ENCODE measurements at regions not wholly inside any gene's neighbourhood (a gene's known extent, or its start where the extent isn't known, plus 50 kb on each side); places are given as distances from the start of the nearest gene placed in this dataset.
"Not testable (repeated sequence)": the region's sequence is repeated elsewhere in the genome, so short reads cannot be mapped to it uniquely, and the experiment has no call there.

DNA sequence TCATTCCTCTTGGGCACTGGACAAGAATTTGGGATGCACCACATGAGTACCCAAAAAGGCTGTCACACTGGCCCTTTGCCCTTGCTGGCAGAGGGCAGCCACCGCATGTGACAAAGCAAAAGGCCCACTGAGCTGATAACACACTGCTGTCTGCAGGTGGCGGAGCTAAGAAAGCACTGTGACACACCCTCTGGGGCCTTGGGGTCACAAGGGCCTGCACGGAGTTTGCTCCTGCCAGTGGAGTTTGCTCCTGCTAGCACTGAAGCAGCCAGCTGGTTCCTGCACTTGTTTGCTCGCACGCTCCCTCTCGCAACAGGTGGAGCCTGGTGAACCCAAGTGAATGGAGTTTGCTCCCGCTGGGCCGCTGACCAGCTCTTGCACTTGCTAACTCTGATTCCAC, 132.6 kb downstream of the LCA5 start:
- H3K9me3 Mint-ChIP-seq, result peaks cover 1 to 4% of the 10 kb centered on the region in 2 donors
- no peak overlapping the region for H3K4me3 Mint-ChIP-seq
- no peaks in the 10 kb centered on the region for H3K4me1 Mint-ChIP-seq
- DNase-seq (no peak), ATAC-seq (replicated peaks) (no peak)
- H3K36me3 Mint-ChIP-seq, result peaks cover 0 to 2% of the 10 kb centered on the region in 2 donors
- H3K27ac Mint-ChIP-seq, result no peak overlapping the region
- peaks cover 0 to 4% of the 10 kb centered on the region in 2 donors for H3K27me3 Mint-ChIP-seq

DNA sequence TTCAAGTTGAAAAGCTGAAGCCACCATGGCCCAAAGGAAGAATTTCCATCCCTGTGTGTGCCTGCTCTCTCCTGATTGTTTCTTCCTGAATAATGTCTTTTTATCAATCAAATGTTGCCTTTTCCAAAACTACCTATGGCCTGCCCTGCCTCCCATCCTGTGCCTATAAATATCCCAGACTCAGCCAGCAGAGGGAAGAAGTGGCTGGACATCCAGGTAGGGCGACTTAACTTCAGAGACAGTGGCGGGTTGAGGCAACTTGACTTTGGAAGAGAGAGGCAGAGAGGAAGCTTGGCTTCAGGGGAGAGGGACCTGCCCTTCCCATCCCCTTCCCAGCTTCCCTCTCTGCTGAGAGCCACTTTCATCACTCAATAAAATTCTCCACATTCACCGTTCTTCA, 133.0 kb downstream of the LCA5 start:
- DNase-seq (no peak), ATAC-seq (replicated peaks) (no peak)
- no peak overlapping the region for H3K27ac Mint-ChIP-seq
- H3K4me1 Mint-ChIP-seq, result no peaks in the 10 kb centered on the region
- peaks cover 1 to 4% of the 10 kb centered on the region in 2 donors for H3K9me3 Mint-ChIP-seq
- no peak overlapping the region for H3K4me3 Mint-ChIP-seq
- peaks cover 0 to 4% of the 10 kb centered on the region in 2 donors for H3K27me3 Mint-ChIP-seq
- H3K36me3 Mint-ChIP-seq, result peaks cover 0 to 2% of the 10 kb centered on the region in 2 donors

DNA sequence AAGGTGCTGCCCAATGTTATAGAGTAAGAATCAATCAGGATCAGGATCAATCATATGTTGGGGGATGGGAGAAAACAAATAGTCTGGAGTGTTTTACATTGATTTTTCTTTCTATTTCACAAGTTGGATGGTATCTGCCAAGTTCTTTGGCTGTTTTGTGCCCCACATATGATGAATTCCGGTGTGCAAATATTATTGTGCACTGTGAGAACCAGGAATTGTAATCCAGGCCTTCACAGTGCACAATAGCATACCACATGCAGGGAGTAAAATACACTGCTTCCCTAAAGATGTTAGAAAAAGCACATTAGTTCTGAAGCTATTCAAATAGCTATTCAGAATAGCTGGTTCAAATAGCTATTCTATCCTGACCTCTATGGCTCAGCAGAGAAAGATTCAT, 133.7 kb downstream of the LCA5 start:
- DNase-seq (no peak), ATAC-seq (replicated peaks) (no peak)
- peaks cover 0 to 4% of the 10 kb centered on the region in 2 donors for H3K27me3 Mint-ChIP-seq
- no peaks in the 10 kb centered on the region for H3K4me1 Mint-ChIP-seq
- no peak overlapping the region for H3K4me3 Mint-ChIP-seq
- H3K27ac Mint-ChIP-seq, result no peak overlapping the region
- H3K9me3 Mint-ChIP-seq, result peaks cover 1 to 4% of the 10 kb centered on the region in 2 donors
- peaks cover 0 to 2% of the 10 kb centered on the region in 2 donors for H3K36me3 Mint-ChIP-seq

DNA sequence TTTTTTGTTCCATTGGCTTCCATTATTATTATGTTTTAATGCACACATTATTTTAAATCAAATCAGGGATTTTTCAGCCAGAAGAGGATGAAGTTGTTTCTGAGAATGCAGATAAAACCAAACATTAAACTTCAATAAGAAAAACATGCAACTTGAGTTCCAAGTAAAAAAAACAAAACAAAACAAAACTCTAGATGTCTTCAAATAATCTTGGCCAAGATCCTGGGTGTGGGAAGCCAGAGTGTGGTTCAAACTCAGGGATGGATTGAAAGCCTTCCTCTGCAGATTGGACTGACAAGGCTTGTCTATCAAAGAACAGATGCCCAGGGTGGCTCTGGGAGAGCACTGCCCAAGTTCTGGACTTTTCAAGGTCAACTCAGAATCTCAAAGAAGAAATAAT, 134.1 kb downstream of the LCA5 start:
- Mint-ChIP-seq H3K4me1 (no peaks in the 10 kb centered on the region), H3K27me3 (peaks cover 0 to 4% of the 10 kb centered on the region in 2 donors), H3K27ac (no peak overlapping the region), H3K36me3 (no peaks in the 10 kb centered on the region), H3K4me3 (no peak overlapping the region), H3K9me3 (peaks cover 3 to 7% of the 10 kb centered on the region in 2 donors)
- ATAC-seq (replicated peaks) (no peak), DNase-seq (no peak)

DNA sequence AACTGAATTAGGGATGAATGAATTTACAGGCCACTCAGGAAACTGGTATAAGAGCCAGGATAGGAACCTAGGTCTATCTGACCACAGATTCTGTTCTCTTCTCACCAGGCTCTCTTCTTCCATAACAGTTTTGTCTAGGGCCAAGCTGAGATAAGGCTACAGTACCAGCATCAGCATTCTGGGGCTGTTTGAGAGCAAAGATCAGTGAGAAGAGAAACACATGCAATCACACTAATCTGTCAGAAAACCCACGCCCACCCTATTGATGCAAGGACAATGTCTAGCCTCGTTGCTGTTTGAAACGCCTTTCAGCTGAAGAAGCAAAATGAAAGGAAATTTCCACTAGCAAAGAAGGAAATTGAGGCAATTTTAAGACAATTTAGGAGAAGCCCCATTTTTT, 137.7 kb downstream of the LCA5 start:
- H3K27ac Mint-ChIP-seq, result no peak overlapping the region
- no peaks in the 10 kb centered on the region for H3K4me1 Mint-ChIP-seq
- DNase-seq (no peak), ATAC-seq (replicated peaks) (no peak)
- H3K4me3 Mint-ChIP-seq, result no peak overlapping the region
- H3K36me3 Mint-ChIP-seq, result no peaks in the 10 kb centered on the region
- H3K27me3 Mint-ChIP-seq, result peaks cover 0 to 10% of the 10 kb centered on the region in 2 donors
- H3K9me3 Mint-ChIP-seq, result peaks cover 1 to 4% of the 10 kb centered on the region in 2 donors

DNA sequence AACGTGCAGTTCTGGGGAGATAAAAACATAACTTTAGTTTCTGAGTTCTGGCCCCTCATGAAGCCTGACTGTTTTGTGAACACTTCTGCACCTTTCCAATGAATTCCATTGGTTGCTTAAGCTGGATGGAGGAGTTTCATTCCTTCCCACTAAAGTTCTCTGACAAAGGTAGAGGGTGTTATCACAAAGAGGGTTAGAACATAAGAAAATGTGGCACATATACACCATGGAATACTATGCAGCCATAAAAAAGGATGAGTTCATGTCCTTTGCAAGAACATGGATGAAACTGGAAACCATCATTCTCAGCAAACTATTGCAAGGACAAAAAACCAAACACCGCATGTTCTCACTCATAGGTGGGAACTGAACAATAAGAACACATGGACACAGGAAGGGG, 138.6 kb downstream of the LCA5 start:
- not testable (repeated sequence) for H3K4me3 Mint-ChIP-seq; ATAC-seq (replicated peaks); DNase-seq; H3K4me1 Mint-ChIP-seq; H3K9me3 Mint-ChIP-seq; H3K36me3 Mint-ChIP-seq; H3K27me3 Mint-ChIP-seq; H3K27ac Mint-ChIP-seq

DNA sequence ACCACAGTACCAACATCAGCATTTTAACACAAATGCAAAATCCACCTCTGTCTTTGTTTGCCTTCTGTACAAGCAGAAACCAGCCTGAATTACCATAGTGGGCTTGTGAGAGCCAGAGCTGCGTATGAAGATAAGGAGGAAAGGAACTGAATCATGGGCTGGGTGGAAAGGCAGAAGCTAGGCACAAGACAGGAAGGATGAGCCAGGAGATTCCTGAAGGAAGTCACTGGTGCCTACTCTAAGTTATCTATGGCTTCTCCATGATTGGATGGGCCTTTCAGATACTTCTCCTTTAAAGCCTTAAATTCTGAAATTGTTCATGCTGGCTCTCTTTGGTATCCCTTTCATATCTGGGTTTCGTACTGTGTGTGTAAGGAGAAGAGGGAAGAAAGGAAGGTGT, 140.6 kb downstream of the LCA5 start:
- no peak overlapping the region for H3K27ac Mint-ChIP-seq
- H3K4me3 Mint-ChIP-seq, result no peak overlapping the region
- H3K27me3 Mint-ChIP-seq, result peaks cover 0 to 6% of the 10 kb centered on the region in 2 donors
- ATAC-seq (replicated peaks) (no peak), DNase-seq (no peak)
- peaks cover 9 to 12% of the 10 kb centered on the region in 2 donors for H3K9me3 Mint-ChIP-seq
- H3K4me1 Mint-ChIP-seq, result no peaks in the 10 kb centered on the region
- H3K36me3 Mint-ChIP-seq, result no peaks in the 10 kb centered on the region

DNA sequence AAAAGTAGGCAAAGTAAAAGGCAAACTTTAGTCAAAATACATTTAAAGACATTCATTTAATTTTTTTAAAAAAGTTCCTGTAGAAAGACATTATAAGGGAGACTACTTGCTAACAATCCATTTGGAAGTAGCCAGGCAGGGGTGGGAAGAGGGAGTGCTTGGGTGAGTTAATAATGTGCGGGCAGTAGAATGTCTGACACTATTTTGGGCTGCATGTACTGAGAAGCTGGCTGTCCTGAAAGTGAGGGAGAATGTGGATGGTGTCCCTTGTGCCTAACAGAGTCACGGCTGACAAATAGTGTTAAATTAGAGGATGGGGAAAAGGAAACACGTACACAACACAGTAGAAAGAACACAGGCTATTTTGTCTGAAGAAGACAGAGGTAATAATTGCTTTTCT, 142.5 kb downstream of the LCA5 start:
- DNase-seq (no peak), ATAC-seq (replicated peaks) (no peak)
- Mint-ChIP-seq H3K27me3 (peaks cover 0 to 6% of the 10 kb centered on the region in 2 donors), H3K9me3 (peaks cover 9 to 12% of the 10 kb centered on the region in 2 donors), H3K36me3 (no peaks in the 10 kb centered on the region), H3K4me1 (no peaks in the 10 kb centered on the region), H3K4me3 (no peak overlapping the region), H3K27ac (no peak overlapping the region)

DNA sequence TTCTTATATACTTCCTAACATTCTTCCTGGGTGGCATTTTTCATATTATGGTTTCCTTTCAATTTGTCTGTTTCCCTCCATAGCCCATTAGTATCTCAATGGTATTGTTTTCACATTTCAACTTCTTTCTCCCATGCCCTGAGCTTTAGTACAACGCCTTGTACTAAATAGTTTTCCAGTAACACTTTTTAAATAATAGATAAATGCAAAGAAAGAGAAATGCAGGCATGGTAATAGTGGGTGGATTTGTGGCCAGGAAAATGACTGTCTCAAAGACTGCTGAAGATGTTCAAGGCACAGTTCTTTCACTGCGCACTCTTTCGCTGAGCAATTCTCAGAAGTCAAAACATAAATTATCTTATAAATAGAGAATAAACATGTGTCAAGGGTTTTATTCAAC, 145.1 kb downstream of the LCA5 start:
- Mint-ChIP-seq H3K4me1 (no peaks in the 10 kb centered on the region), H3K27ac (no peak overlapping the region), H3K9me3 (peaks cover 5 to 12% of the 10 kb centered on the region in 2 donors), H3K36me3 (no peaks in the 10 kb centered on the region), H3K27me3 (peaks cover 0 to 6% of the 10 kb centered on the region in 2 donors), H3K4me3 (no peak overlapping the region)
- ATAC-seq (replicated peaks) (no peak), DNase-seq (no peak)

DNA sequence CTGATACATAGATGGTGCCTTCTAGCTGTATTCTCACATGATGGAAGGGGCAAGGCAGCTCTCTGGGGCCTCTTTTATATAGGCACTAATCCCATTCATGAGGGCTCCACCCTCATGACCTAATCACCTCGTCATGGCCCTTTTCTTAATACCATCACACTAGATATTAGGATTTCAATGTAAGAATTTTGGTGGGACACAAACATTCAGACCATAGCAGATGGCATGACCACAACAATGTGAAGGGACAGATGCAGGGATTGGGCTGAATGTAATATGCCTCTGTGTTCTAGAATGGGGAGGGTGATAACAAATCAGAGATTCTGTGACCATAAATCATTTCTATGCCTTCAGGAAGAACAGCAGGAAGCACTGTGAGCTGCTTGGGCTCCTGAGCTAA, 145.8 kb downstream of the LCA5 start:
- Mint-ChIP-seq H3K4me1 (no peaks in the 10 kb centered on the region), H3K36me3 (no peaks in the 10 kb centered on the region), H3K4me3 (no peak overlapping the region), H3K9me3 (peaks cover 5 to 12% of the 10 kb centered on the region in 2 donors), H3K27me3 (peaks cover 0 to under 1% of the 10 kb centered on the region in 2 donors), H3K27ac (no peak overlapping the region)
- no peak for DNase-seq
- ATAC-seq (replicated peaks), result no peak

DNA sequence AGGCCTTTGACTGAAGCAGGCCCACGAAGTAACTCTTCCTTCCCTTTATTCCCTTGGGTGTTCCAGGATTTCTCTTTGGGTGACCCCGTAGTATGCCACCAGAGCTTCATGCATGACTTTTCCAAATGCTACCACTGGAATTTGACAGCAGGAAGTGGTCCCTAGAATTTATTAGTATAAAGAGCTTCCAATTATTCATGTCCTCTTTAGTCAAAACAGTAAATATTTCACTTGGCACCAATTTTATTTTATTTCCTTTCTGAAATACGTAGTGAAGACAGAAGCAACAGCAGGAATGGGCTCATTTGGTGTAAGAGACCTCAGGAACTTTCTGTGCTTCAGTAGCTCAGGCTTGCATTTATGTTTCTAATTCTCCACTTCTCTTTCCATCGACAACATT, 151.3 kb downstream of the LCA5 start:
- Mint-ChIP-seq H3K27ac (no peak overlapping the region), H3K4me1 (no peaks in the 10 kb centered on the region), H3K4me3 (no peak overlapping the region), H3K36me3 (no peaks in the 10 kb centered on the region), H3K27me3 (no peaks in the 10 kb centered on the region), H3K9me3 (peaks cover 0 to 1% of the 10 kb centered on the region in 2 donors)
- ATAC-seq (replicated peaks), result no peak
- DNase-seq, result no peak

DNA sequence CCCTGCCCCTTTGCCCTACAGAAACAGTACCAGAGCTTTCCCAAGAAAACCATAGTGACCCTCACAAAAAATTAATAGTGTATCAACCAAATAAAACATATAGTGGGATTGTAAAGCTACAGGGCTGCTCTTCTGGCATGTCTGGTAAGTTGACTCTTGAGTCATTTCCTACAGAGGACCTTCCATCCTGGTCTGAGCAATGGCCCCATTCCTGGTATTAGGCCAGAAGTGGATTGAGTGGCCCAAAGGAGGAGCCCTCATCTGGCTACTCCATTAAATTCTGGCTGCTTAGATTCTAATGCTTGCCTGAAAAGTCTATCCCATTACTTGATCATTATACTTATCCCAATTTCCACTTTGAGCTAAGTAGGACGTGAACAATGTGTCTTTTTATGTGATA, 150.9 kb upstream of the HMGN3 start:
- no peaks in the 10 kb centered on the region for H3K36me3 Mint-ChIP-seq
- H3K27ac Mint-ChIP-seq, result no peak overlapping the region
- peaks cover 0 to 1% of the 10 kb centered on the region in 2 donors for H3K9me3 Mint-ChIP-seq
- no peak overlapping the region for H3K4me3 Mint-ChIP-seq
- no peak for ATAC-seq (replicated peaks)
- no peak for DNase-seq
- H3K27me3 Mint-ChIP-seq, result no peaks in the 10 kb centered on the region
- no peaks in the 10 kb centered on the region for H3K4me1 Mint-ChIP-seq

DNA sequence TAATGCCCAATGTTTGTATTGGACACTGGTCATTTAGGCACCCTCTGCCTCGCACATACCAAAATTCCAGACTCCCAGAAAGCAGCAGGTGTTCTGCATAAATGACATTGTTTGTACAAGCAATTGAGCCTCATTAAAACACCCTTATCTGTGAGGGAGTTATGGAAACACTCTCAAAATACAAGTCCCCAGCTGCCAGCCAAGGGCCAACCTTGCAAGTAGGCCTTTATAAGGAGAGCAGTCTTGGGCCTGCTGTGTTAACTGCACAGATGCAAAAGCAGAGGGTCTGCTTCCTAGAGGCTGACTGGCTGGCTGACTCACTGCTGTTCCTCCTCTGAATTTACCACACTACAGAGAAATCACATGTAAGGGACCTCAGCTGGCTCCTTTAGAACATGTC, 150.4 kb upstream of the HMGN3 start:
- H3K36me3 Mint-ChIP-seq, result no peaks in the 10 kb centered on the region
- no peaks in the 10 kb centered on the region for H3K4me1 Mint-ChIP-seq
- ATAC-seq (replicated peaks), result no peak
- H3K27ac Mint-ChIP-seq, result no peak overlapping the region
- H3K4me3 Mint-ChIP-seq, result no peak overlapping the region
- H3K27me3 Mint-ChIP-seq, result peaks cover 0 to 4% of the 10 kb centered on the region in 2 donors
- DNase-seq, result no peak
- peaks cover 0 to 1% of the 10 kb centered on the region in 2 donors for H3K9me3 Mint-ChIP-seq

DNA sequence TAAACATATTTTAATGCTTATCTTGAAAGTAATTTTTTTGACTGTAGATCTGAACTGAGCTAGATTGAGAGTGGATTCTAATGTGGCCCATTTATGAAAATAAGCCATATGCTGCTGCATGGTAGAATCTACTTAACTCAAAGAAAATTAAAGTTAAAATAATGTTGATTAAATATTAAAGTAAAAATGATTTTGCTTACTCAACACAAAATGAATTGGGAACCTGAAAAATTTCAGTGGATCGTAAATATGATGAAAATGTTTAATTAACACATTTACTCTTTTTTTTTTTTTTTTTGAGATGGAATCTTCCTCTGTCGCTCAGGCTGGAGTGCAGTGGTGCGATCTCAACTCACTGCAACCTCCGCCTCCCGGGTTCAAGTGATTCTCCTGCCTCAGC, 144.5 kb upstream of the HMGN3 start:
- ATAC-seq (replicated peaks) (no peak), DNase-seq (no peak)
- no peaks in the 10 kb centered on the region for H3K9me3 Mint-ChIP-seq
- peaks cover 0 to 2% of the 10 kb centered on the region in 2 donors for H3K4me1 Mint-ChIP-seq
- peaks cover 4 to 9% of the 10 kb centered on the region in 2 donors for H3K27me3 Mint-ChIP-seq
- H3K27ac Mint-ChIP-seq, result no peak overlapping the region
- H3K4me3 Mint-ChIP-seq, result no peak overlapping the region
- no peaks in the 10 kb centered on the region for H3K36me3 Mint-ChIP-seq

DNA sequence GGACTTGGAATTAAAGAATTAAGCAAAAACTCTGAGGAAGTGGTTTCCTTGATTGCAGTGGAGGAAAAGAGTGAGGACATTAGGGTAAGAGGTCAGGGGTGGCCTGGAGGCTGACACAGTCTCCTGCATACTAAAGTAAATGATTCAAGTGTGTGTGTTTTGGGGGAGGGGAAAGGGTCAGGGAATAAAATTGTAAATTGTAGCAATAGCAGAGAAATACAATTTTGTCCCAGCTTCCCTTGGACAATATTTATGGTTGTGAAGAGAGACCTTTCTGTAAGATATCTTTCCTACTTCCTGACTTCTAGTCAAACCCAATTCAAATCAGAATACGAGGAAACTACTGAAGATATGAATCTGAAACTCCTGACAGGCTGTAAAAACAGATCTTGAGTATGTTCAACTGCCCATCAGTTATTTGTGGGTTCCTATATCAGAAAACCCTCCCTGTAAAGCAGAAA, 143.4 kb upstream of the HMGN3 start:
- DNase-seq, result no peak
- Mint-ChIP-seq H3K27me3 (peaks cover 7 to 12% of the 10 kb centered on the region in 2 donors), H3K27ac (no peak overlapping the region), H3K4me3 (no peak overlapping the region), H3K4me1 (peaks cover 0 to 2% of the 10 kb centered on the region in 2 donors), H3K36me3 (no peaks in the 10 kb centered on the region), H3K9me3 (no peaks in the 10 kb centered on the region)
- ATAC-seq (replicated peaks), result no peak

DNA sequence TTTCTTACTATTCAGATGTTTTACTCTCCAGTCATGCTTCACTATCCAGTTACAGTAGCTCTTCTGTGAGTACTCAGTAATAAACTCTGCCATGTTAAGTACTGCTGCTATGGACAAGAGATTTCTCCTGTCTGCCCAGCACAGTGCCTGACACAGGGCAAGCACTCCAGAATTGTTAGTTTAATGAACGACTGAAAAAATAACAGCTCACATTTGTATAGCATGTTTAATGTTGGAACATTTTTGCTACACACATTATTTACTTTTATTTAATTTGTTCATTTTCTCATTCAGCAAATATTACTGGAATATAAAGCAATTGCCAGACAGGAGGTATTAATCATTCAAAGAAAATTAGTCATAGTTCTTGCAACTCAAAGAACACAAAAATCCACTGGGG, 142.6 kb upstream of the HMGN3 start:
- Mint-ChIP-seq H3K4me3 (no peak overlapping the region), H3K27ac (no peak overlapping the region), H3K9me3 (no peaks in the 10 kb centered on the region), H3K27me3 (peaks cover 10 to 12% of the 10 kb centered on the region in 2 donors), H3K4me1 (peaks cover 0 to 2% of the 10 kb centered on the region in 2 donors), H3K36me3 (no peaks in the 10 kb centered on the region)
- DNase-seq (no peak), ATAC-seq (replicated peaks) (no peak)

Data from stimulated activated naive B cell treated with anti-CD40 and anti-IgM and Interleukin-4, amounts not matched to agents 10 μg/mL and 1 μg/mL and 100 μg/mL, for 72 hours (primary cell).